GM20000 (cell line): ENCODE measurements at regions not wholly inside any gene's neighbourhood (a gene's known extent, or its start where the extent isn't known, plus 50 kb on each side); places are given as distances from the start of the nearest gene placed in this dataset.

Source experiments
- DNase-seq: peaks from one replicate; pipeline ENCODE4 v3.0.0; 2012; ENCODE audit warnings: low spot score
- CTCF ChIP-seq: IDR thresholded peaks from 2 replicates; pipeline ENCODE4 v1.5.1; 2012; ENCODE audit warnings: mild to moderate bottlenecking, control low read depth; ENCODE audit errors: extremely low read depth, missing control alignments

GRCh38 chr18:8983195-8983594 lies 119.3 kb upstream of the NDUFV2 start:
- no peak for TF ChIP-seq CTCF
- no peak for DNase-seq

- DNase-seq: no peak
- no peak for TF ChIP-seq CTCF
Observed at GRCh38 chr18:8984131-8984721, 118.3 kb upstream of the NDUFV2 start.

- DNase-seq: no peak
- TF ChIP-seq CTCF: no peak
Observed at GRCh38 chr18:8987241-8987640, 115.3 kb upstream of the NDUFV2 start.

GRCh38 chr18:8988260-8988871 lies 114.1 kb upstream of the NDUFV2 start:
- peak; percentile 83 for TF ChIP-seq CTCF
- DNase-seq: peak; percentile 79

GRCh38 chr18:8989017-8989416 lies 113.5 kb upstream of the NDUFV2 start:
- no peak for TF ChIP-seq CTCF
- no peak for DNase-seq

- DNase-seq: no peak
- TF ChIP-seq CTCF: no peak
Observed at GRCh38 chr18:8989855-8990254, 112.6 kb upstream of the NDUFV2 start.

GRCh38 chr18:8990276-8991031 lies 112.0 kb upstream of the NDUFV2 start:
- TF ChIP-seq CTCF: no peak
- DNase-seq: no peak
